OCI-LY1 (cell line): ENCODE measurements at regions not wholly inside any gene's neighbourhood (a gene's known extent, or its start where the extent isn't known, plus 50 kb on each side); places are given as distances from the start of the nearest gene placed in this dataset.

Experiments used
- CTCF ChIP-seq: fragments of 200-600 bp; sonication (generic), shearing (Covaris generic); IDR thresholded peaks from 2 replicates; pipeline ENCODE4 v1.5.1; 2017; ENCODE audit warnings: mild to moderate bottlenecking, antibody characterized with exemption, low read length, moderate library complexity, mixed read lengths
- EZH2 ChIP-seq: fragments of 200-600 bp; sonication (generic), shearing (Covaris generic); IDR thresholded peaks from 2 replicates; pipeline ENCODE4 v1.8.0; 2017; ENCODE audit warnings: borderline replicate concordance, mixed run types, mild to moderate bottlenecking, antibody characterized with exemption, low read length, moderate library complexity, mixed read lengths

DNA sequence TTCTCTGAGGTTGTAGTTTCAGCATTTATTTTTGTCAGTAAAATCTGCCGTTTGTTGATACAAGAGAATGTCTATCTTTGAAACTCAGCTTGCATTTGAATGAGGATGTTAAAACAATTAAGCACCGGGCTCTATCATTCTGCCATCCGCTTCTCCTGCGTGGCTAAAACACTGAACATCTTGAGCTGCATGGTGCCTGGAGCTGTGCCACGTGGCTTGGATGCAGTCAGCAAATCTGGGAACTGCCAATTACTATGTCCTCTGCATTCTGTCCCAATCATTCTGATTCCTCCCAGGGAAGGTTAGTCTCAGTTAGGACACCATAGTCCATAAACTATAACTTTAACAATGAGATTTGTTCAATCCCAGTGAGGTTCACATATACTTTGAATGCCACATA lies 598.4 kb downstream of the FBXO15 start:
- TF ChIP-seq EZH2: no peak
- no peak for TF ChIP-seq CTCF
